OCI-LY7 (cell line): ENCODE measurements at regions not wholly inside any gene's neighbourhood (a gene's known extent, or its start where the extent isn't known, plus 50 kb on each side); places are given as distances from the start of the nearest gene placed in this dataset.

Source experiments
- BruUV-seq: library from RNA; stranded (reverse); fragments of 400-500 nt; replicated peaks from 2 replicates; lab custom pipeline; 2021; lab: Mats Ljungman, UMichigan
- CTCF ChIA-PET: fragments of 300-600 bp; sonication (Branson Sonifier 250); formaldehyde crosslinking; loops from one replicate; lab custom pipeline; 2022; ENCODE audit warnings: antibody characterized with exemption; ENCODE audit not compliant: unreplicated experiment; lab: Charles Lee
- POLR2A ChIA-PET: fragments of 300-600 bp; sonication (Branson Sonifier 250); formaldehyde crosslinking; loops from one replicate; lab custom pipeline; 2022; ENCODE audit warnings: antibody characterized with exemption; lab: Charles Lee
- DNase-seq: peaks from one replicate; pipeline ENCODE4 v3.0.0-alpha.2; 2015; ENCODE audit warnings: low spot score
- H2AFZ ChIP-seq: fragments of 200-600 bp; sonication (generic), shearing (Covaris generic); 2 replicates; pipeline ENCODE4 v1.6.1; 2014; ENCODE audit warnings: mild to moderate bottlenecking, antibody characterized with exemption, low read length, moderate library complexity
- H3K27ac ChIP-seq: fragments of 200-600 bp; sonication (generic); 2 replicates; pipeline ENCODE4 v1.5.1; 2014; ENCODE audit warnings: mixed run types, low read depth, mild to moderate bottlenecking, moderate library complexity, low read length, inconsistent platforms; ENCODE audit not compliant: poor library complexity, severe bottlenecking
- H3K36me3 ChIP-seq: fragments of 200-600 bp; sonication (generic); 2 replicates; pipeline ENCODE4 v1.6.1; 2014; ENCODE audit warnings: mild to moderate bottlenecking, antibody characterized with exemption, low read length, moderate library complexity, mixed read lengths; ENCODE audit not compliant: insufficient read depth
- H3K4me1 ChIP-seq: fragments of 200-600 bp; sonication (generic); 2 replicates; pipeline ENCODE4 v1.5.1; 2014; ENCODE audit warnings: mild to moderate bottlenecking, low read length; ENCODE audit not compliant: insufficient read depth, poor library complexity, severe bottlenecking
- H3K4me2 ChIP-seq: fragments of 200-600 bp; sonication (generic); 2 replicates; pipeline ENCODE4 v1.6.1; 2014; ENCODE audit warnings: mild to moderate bottlenecking, low read length
- H3K4me3 ChIP-seq: fragments of 200-600 bp; sonication (generic); 2 replicates; pipeline ENCODE4 v1.5.1; 2014; ENCODE audit warnings: mild to moderate bottlenecking, low read depth, low read length; ENCODE audit not compliant: poor library complexity, severe bottlenecking
- H3K79me2 ChIP-seq: fragments of 200-600 bp; sonication (generic); 2 replicates; pipeline ENCODE4 v1.6.1; 2016; ENCODE audit warnings: low read depth, mild to moderate bottlenecking, low read length, moderate library complexity, mixed read lengths; ENCODE audit not compliant: insufficient read depth
- H3K9me2 ChIP-seq: fragments of 200-600 bp; sonication (generic); 2 replicates; pipeline ENCODE4 v1.6.1; 2016; ENCODE audit warnings: mild to moderate bottlenecking, low read length, mixed read lengths; ENCODE audit not compliant: insufficient read depth
- H3K9me3 ChIP-seq: fragments of 200-600 bp; sonication (generic); 2 replicates; pipeline ENCODE4 v1.6.1; 2014; ENCODE audit warnings: mild to moderate bottlenecking, mixed run types, low read length, mixed read lengths
- H4K20me1 ChIP-seq: fragments of 200-600 bp; sonication (generic); 2 replicates; pipeline ENCODE4 v1.6.1; 2014; ENCODE audit warnings: mild to moderate bottlenecking, antibody characterized with exemption, low read length, moderate library complexity, mixed read lengths; ENCODE audit not compliant: insufficient read depth
- EZH2phosphoT487 ChIP-seq: fragments of 200-600 bp; sonication (generic); IDR thresholded peaks from 2 replicates; pipeline ENCODE4 v1.6.1; 2018; ENCODE audit warnings: low read depth, borderline replicate concordance, mild to moderate bottlenecking, mixed run types, antibody characterized with exemption, low read length, moderate library complexity, mixed read lengths
- intact Hi-C: fragments of 100-400 bp; cut with micrococcal nuclease; formaldehyde crosslinking; loops from one replicate; pipeline ENCODE4 v1.10.0; 2022; ENCODE audit not compliant: unreplicated experiment
- TF ChIP-seq, protein P1 (sequence below): fragments of 200-600 bp; sonication (generic); conservative IDR thresholded peaks from 2 replicates; pipeline ENCODE4 v1.5.1; 2014; ENCODE audit warnings: mild to moderate bottlenecking, antibody characterized with exemption, low read length, moderate library complexity, mixed read lengths

DNA sequence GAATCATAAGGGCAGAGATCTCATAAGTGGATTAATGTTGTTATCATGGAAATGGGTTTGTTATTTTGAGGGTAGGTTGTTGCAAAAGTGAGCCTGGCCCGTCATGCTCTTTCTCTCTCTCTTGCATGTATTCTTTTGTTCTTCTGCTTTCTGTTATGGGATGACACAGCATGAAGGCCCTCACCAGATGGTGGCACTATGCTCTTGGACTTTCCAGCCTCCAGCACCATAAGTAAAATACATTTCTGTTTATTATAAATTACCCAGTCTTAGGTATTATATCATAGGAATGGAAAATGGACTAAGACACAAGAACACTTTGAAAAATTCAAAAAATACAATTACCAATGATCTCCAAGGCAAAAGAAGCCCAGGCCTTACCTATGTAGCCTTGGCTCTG lies 676.1 kb downstream of the PTPRU start:
- Histone ChIP-seq H4K20me1 (no peaks in the 10 kb centered on the region), H3K36me3 (no peaks in the 10 kb centered on the region), H3K4me1 (no peaks in the 10 kb centered on the region), H3K27ac (no peak overlapping the region), H3K79me2 (no peaks in the 10 kb centered on the region), H3K9me2 (no peaks in the 10 kb centered on the region), H2AFZ (no peak overlapping the region), H3K4me3 (no peak overlapping the region), H3K4me2 (no peak overlapping the region), H3K9me3 (no peaks in the 10 kb centered on the region)
- BruUV-seq = no TSS peak
- CTCF ChIA-PET = no interaction called here
- TF ChIP-seq, protein P1, sequence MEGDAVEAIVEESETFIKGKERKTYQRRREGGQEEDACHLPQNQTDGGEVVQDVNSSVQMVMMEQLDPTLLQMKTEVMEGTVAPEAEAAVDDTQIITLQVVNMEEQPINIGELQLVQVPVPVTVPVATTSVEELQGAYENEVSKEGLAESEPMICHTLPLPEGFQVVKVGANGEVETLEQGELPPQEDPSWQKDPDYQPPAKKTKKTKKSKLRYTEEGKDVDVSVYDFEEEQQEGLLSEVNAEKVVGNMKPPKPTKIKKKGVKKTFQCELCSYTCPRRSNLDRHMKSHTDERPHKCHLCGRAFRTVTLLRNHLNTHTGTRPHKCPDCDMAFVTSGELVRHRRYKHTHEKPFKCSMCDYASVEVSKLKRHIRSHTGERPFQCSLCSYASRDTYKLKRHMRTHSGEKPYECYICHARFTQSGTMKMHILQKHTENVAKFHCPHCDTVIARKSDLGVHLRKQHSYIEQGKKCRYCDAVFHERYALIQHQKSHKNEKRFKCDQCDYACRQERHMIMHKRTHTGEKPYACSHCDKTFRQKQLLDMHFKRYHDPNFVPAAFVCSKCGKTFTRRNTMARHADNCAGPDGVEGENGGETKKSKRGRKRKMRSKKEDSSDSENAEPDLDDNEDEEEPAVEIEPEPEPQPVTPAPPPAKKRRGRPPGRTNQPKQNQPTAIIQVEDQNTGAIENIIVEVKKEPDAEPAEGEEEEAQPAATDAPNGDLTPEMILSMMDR = peak; percentile 62
- no peak for TF ChIP-seq EZH2phosphoT487
- intact Hi-C loops = no loop called here
- no peak for DNase-seq
- POLR2A ChIA-PET = no interaction called here

- Histone ChIP-seq H3K27ac (no peak overlapping the region), H4K20me1 (no peaks in the 10 kb centered on the region), H3K9me2 (no peaks in the 10 kb centered on the region), H3K9me3 (no peaks in the 10 kb centered on the region), H2AFZ (no peak overlapping the region), H3K4me1 (no peaks in the 10 kb centered on the region), H3K4me3 (no peak overlapping the region), H3K36me3 (no peaks in the 10 kb centered on the region), H3K4me2 (no peak overlapping the region), H3K79me2 (no peaks in the 10 kb centered on the region)
- no peak for DNase-seq
- no TSS peak for BruUV-seq
- POLR2A ChIA-PET = no interaction called here
- intact Hi-C loops = no loop called here
- TF ChIP-seq, protein P1 = no peak
- TF ChIP-seq EZH2phosphoT487 = no peak
- CTCF ChIA-PET = no interaction called here
Measured at GRCh38 chr1:29909962-29910361, 673.6 kb downstream of the PTPRU start.

- ChIA-PET POLR2A (no interaction called here), CTCF (no interaction called here)
- Histone ChIP-seq H2AFZ (no peak overlapping the region), H3K79me2 (no peaks in the 10 kb centered on the region), H3K9me2 (no peaks in the 10 kb centered on the region), H3K36me3 (no peaks in the 10 kb centered on the region), H3K4me1 (no peaks in the 10 kb centered on the region), H3K27ac (no peak overlapping the region), H3K9me3 (no peaks in the 10 kb centered on the region), H3K4me3 (no peak overlapping the region), H4K20me1 (no peaks in the 10 kb centered on the region), H3K4me2 (no peak overlapping the region)
- DNase-seq = no peak
- BruUV-seq = no TSS peak
- intact Hi-C loops = no loop called here
- no peak for TF ChIP-seq EZH2phosphoT487
- TF ChIP-seq, protein P1 = no peak
Measured at GRCh38 chr1:29907596-29907995, 671.3 kb downstream of the PTPRU start.
